Stimulated activated CD8-positive, alpha-beta memory T cell treated with anti-CD3 and anti-CD28 coated beads, Interleukin-4, amount 100 ng/mL, for 4 hours (primary cell): ENCODE measurements at regions not wholly inside any gene's neighbourhood (a gene's known extent, or its start where the extent isn't known, plus 50 kb on each side); places are given as distances from the start of the nearest gene placed in this dataset.

Experiments
- DNase-seq, 2 donors: peaks; one replicate each; pipeline ENCODE4 v3.0.0-alpha.2; 2020; ENCODE audit warnings: low read depth in 2 of 2, low spot score in 1 of 2

DNA sequence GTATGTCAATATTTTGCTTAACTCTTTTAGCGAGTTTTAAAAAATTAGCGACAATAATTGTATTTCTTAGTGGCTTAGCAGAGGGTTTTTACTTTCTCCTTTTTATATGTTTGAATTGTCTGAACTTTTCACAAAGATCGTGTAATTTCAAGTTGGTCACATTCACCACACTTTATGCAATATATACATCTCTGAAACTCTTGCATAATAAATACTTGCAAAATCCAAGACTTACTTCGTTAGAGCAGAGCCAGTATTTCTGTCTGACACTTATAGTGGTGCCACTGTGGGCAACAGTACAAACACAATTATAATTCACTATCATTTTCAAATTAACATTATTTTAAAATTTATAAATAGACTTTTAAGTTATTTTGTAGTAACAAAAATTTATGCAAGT lies 62.0 kb downstream of the SUCNR1 start:
- no peak for DNase-seq

DNA sequence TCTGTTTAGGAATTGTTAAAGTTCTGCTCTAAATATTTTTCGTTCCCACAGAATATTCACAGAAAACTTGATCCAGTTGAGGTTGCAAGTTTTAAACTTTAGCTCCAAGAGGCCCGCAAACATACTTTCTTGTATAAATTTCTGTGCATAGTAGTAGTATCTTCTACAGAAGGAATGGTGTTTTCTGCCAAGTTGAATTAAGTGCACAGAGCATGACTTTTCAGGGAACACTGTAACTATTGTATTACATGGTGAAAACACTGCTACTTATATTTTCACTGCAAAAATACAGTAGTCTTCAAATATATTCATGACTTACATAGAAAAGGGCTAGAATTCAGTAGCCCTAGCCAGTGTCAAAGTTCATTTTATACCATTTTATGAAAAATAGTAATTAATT lies 67.0 kb downstream of the SUCNR1 start:
- DNase-seq: no peak

DNA sequence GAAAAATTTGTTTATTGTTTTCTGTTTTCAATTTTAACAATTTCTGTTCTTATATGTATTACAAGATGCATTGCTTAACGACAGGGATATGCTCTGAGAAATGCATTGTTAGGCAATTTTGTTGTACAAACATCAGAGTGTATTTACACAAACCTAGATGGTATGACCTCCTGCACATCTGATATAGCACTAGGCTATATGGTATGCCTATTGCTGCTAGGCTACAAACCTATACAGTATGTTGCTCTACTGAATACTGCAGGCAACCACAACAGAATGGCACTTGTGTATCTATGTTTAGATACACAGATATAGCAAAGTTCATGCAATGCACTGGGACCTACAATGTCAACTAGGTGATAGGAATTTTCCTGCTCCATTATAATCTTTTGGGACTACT lies 70.1 kb downstream of the SUCNR1 start:
- no peak for DNase-seq

DNA sequence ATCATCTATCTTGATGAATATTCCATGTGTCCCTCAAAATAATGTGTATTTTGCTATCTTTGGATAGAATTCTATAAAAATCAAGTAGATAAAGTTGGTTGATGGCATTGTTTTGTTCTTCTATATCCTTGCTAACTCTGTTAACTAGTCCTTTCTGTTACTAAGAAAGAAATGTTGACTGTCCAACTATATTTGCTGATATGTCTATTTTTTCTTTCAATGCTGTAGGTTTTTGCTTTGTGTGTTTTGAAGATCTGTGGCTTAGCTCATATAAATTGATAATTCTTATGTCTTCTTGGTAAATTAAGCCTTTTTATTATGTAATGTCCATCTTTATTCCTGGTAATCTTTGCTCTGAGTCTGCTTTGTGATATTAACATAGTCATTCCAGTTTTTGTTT lies 70.9 kb downstream of the SUCNR1 start:
- DNase-seq: no peak

DNA sequence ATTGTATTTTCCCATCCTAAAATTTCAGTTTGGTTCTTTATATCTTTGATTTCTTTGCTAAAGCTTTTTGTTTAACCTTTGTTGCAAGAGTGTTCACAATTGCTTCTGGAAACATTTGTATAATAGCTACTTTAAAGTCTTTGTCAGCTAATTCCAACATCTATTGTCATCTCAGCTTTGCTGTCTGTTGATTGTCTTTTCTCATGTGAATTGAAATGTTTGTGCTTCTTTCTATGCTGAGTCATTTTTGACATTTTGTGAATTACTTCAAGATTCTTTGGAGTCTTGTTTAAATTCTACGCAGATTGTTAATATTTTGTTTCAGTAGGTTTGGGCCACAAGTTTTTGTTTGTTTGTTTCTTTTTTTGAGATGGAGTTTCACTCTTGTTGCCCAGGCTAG lies 73.2 kb downstream of the SUCNR1 start:
- DNase-seq: no peak

DNA sequence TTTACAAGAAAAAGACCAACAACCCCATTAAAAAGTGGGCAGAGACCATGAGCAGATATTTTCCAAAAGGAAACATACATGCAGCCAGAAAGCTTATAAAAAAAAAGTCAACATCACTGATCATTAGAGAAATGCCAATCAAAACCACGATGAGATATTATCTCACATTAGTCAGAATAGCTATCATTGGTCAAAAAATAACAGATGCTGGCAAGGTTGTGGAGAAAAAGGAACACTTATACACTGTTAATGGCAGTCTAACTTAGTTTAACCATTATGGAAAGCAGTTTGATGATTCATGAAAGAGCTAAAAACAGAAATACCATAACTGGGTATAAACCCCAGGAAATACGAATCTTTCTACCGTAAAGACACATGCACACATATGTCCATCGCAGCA lies 76.3 kb downstream of the SUCNR1 start:
- no peak for DNase-seq

DNA sequence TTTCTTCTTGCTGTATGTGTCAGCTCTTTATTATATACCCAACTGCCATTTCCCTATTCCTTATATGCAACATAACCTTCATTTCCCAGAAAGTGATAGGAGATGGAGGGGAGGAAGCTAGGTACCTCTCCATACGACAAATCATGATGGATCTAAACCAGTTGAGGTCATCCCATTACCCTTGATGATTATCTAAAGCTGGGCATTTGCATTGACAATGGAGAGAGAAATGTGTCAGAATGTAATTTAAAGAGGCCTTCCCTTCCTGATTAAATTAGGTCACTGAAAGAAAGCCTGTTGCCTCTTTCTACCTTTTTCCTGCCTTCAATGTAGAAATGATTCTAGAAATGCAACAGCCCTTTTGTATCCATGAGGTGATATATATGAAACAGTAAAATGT lies 81.9 kb downstream of the SUCNR1 start:
- DNase-seq: no peak

DNA sequence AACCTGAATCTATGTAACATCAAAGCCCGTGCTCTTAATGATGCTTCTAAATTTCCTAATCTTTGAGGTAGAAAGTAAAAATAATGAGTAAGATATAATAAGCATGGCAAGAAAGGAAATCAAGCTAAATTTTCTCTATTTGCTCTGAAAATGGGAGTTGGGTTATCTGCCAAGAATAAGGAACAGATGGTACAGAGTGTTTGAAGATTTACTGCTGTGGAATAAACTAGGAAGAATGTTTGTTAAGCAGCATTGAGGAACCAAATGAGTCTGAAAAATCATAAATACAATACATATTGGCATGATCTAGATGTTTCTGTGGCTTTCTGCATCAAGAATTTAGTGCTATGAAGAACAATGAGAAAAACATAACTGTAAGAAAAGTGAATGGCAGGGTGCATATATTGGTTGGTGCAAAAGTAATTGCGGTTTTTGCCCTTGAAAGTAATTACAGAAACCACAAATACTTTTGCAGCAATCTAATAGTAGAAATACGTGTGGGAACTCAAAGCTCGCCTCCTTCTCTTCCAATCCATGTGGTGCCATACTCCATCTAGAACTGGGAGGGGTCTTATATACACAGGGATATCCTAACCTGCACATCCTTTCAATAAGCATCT lies 87.6 kb downstream of the SUCNR1 start:
- no peak for DNase-seq

DNA sequence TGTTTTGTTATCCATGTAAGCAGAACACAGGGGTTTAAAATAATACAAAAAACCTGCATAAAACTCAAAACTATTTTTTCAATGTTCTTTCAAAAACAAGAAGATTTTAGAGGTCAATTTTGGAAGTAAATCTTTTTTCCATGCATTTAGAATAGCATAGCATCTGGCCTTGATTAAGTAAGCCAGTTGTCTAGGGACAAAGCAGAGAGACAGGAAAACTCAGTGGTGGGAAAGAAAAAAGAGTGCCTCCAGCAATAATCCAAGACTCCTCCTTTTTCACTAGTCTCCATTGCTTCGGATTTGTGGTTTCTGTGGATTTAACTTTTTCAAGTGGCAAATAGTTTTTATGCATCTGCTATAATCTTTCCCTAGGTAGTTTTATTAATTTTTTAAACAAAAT lies 88.9 kb downstream of the SUCNR1 start:
- DNase-seq: no peak

DNA sequence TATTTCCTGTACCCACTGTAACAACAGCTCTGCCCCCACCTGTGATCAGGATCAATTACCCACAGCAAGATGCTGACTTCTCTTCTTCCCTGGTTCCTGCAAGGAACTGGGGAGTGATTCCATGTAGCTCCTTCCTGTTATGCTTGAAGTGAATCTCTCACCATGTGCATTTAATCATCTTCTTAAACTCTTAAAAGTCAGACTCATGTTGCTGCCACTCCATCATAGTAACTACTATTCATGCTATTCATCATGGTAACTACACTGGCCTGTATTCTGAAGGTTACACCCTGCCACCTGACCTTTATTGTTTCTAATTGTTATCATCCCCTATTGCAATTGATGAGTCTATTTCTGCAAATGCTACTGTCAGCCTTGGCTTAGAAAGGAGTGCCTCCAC lies 89.5 kb downstream of the SUCNR1 start:
- DNase-seq: no peak

DNA sequence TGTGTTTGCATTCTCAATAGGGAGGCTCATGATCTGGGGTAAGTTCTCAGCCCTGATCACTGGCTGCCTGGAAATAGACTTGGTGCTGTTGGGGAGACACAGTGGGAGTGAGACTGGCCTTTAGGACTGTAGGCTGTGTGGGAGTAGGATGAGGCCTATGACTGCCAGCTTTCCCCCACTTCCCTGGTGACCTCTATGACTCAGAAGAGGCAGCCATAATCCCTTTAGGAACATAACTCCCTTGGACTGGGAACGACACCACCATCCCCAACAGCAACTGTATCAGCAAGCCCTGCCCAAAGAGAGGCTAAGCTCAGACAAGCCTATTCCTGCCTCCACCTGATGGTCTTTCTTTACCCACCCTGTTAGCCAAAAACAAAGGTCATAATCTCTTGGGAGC lies 91.3 kb downstream of the SUCNR1 start:
- no peak for DNase-seq

DNA sequence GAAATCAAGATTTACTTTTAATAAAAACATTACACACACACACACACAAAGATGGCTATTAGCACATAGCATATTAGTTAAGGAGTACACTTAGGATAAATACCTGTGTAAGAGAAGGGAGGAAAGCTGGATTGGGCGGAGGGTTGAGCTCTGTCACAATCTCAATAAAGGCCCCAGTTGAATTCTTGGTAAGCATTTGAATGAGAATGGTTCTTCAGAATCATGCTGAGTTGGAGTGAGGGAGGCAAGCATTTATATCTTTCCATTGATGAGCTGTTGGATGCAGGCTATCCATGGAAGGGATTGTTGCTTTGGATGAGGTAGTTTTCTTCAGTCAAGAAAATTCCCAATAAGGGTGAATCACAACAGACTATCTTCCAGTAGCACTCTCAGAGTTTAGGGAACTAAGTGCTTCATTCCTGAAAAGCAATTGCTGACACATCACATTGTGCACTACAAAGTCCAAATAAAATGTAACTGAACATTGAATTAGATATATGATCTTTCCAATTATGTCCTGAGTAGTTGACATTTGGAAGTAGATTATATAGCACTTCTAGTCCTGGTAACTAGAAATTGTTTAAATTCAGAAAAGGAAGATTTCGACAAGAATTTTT lies 95.7 kb downstream of the SUCNR1 start:
- DNase-seq: no peak

DNA sequence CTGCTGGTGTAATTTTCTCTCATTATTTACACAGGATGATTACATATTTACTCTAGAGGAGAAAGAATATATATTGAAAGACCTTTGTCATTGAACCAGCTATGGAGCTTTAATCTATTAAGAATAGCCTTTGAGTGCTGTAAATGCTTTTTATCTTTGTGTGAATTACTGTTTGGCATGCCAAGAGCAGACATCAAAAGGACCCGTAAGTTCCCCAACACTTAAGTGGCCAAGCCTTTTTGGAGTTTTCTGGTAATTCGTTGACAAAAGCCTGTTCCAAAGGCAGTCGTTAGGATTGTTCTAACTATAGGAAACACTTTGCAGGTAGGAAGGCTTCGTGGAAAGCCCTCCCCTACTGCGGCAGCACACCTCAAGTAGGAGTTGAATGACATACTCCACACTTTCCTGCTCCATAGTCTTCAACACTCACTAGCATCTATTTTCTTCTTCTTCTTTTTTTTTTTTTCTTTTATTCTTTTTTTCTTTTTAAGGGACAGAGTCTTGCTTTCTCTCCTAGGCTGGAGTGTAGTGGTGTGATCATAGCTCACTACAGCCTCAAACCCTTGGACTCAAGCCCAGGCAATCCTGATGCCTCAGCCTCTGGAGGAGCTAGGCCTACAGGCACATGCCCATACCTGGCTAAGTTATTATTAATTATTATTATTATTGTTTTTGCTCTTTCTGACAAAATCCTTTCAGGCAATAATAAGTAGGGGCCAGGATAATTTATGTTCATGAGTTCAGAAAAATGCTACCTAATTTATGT lies 98.6 kb downstream of the SUCNR1 start:
- DNase-seq: no peak

DNA sequence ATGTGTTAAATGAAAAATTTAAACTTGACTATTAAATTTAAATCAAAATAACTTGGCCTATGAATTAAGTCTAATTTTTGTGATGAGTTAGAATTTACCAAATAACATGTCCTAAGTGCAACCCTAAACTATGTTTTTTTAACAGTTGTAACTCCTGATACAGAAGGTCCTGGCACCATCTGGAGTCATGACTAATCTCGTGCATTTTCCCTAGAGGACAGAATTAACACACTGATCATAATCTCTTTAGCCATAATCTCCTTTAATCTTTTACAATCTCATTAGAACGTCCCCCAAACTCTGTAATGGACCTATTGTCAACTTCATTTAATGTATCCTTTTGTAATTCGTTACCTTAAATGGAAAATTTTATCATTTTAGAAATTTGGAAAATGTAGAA lies 100.6 kb downstream of the SUCNR1 start:
- no peak for DNase-seq

DNA sequence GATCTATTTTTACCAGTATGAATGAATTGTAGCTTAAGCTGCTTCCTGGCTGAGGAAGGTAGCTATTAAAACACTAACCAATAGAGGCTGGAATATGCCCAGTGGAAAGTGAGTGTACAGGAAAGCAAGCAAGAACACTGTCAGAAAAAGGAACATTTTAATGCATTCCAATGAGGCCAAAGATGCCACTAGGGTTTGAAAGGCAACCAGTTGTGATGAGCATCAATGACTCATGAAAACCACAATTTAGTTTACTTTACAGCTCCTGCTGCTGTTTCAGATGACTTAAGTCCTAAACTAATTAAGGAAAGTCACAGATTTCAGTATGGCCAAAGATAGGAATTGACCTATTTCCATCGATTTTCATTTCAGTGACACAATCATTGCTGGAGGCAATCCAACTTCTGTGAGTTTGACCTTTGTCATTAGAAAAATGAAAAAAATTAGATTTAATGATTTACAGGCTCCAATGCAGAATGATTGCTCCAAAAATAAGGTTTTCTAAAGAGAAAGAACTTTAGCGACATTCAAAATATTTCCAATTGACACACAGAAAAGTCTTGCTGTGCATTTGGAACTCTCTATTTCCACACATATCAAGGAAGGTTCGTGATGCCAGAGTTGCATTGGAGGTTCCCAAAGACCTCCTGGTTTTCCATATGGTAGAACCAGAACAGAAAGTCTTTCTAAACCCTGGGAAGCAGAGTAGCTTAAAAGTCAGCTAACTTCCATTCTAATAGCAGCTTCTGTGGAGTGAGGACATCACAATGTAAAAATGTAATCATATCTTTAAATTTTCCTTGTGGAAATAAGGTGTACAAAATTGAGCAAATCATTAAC lies 103.0 kb downstream of the SUCNR1 start:
- DNase-seq: no peak

DNA sequence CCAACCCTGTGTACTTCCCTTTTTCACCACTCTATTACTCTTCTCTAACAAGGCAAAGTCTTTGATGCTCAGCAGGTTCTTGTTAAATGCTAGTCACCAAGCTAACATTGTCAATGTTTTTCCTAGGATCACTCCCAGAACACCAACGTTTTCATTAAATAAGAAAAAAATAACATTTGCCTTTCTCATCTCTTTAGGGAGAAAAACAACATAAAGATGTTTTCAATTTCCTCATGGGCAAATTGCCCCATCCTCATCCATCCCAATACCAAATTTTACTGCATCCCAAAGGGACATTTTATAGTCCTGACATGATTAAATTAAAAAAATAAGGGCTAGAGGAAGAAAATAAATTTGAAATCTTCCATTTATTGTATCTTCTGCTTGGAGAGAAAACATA lies 106.5 kb downstream of the SUCNR1 start:
- no peak for DNase-seq

DNA sequence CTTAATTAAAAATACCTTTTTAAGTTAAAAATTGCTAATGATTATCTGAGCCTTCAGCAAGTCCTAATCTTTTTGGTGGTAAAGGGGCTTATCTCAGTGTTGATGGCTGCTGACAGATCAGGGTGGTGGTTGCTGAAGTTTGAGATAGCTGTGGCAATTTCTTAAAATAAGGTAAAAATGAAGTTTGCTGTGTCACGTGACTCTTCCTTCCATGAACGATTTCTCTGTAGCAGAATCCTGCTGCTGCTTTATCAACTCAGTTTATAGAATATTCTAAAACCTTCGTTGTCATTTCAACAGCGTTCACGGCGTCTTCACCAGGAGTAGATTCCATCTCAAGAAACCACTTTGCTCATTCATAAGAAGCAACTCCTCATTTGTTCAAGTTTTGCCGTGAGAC lies 110.1 kb downstream of the SUCNR1 start:
- no peak for DNase-seq

DNA sequence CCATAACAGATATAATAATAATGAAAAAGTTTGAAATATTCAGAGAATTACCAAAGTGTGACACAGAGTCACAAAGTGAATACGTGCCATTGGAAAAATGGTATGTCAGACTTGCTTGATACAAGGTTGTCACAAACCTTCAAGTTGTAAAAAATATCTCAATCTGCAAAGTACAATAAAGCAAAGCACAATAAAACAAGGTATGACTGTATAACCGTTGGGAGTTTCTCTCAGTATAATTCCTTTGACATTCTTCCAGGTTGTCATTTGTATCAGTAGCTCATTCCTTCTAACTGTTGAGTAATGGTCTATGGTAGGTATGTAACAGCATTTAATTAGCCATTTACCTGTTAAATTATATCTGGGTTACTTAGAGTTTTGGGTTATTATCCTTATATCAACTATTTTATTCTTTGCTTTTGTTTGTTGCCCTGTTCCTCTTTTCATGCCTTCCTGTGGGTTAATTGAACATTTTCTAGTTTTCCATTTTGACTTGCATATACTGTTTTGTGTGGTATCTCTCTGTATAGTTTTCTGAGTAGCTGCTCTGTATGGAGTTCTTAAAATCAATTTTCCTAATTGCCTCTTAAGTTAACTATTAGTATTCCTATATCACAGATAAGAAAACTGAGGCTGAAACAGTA lies 112.5 kb downstream of the SUCNR1 start:
- no peak for DNase-seq

DNA sequence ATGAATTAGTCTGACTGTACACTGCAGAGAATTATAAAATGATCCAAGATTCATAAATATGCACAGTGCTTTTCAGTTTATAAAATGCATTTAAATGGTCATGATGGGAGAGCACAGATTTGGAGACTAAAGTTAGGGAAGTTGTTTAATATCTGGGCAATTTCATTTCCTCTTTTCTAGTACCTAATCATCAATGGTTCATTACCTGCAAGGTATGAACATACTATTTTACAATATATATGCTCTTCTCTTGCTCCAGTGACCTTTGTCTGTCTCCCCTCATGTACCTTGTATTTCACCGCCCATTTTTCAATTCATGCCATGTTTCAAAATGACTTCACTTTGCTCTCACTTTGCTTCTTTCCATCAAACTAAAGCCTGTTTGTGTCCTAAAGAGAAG lies 114.5 kb downstream of the SUCNR1 start:
- DNase-seq: no peak

DNA sequence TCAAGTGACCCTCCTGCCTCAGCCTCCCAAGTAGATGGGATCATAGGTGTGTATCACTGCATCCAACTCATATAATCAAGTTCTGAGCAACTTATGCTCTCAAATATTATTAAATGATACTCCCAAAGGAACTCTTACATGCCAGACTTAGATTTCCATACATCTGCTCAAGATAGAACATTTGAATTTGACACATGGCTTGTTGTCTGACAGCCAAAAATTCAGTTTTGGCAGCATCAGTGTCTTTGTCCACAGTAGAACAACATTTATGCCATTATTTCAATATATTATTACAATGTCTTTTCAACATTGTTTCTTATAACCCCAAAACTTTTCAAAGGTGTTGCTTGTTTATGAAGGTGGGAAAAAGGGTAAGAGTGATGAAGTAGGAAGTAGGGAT lies 116.2 kb downstream of the SUCNR1 start:
- no peak for DNase-seq

DNA sequence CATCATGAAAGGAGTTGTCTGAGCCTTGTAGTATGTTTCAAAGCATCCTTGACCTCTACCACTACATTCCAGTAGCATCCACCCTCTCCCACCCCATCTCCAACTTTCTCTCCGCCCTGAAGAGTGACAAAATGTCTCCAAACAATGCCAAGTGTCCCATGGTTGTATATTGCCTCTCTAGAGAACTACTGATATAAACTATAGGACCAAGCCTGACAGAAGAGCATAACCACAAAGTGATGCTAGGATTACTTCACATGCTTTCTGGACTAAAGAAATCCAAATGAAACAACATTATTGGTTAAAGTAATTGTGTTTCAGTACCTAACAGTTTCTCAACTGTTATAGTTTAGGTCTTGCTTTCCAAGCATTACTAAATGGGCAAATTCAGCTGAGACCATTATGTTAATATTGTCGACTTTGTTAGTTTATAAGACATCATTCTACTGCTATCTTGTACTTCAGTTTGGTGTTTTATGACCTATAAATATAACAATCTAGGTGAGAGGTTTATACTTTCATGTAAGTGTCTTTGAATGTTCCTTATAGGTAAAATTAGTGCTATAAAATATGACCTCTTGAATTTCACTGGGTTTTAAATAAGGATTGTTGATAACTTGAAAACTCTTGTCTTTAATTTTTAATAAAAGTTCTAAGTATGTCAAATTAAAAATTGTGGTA lies 117.4 kb downstream of the SUCNR1 start:
- DNase-seq: no peak
